CD4-positive, CD25-positive, alpha-beta regulatory T cell (primary cell): ENCODE measurements at regions not wholly inside any gene's neighbourhood (a gene's known extent, or its start where the extent isn't known, plus 50 kb on each side); places are given as distances from the start of the nearest gene placed in this dataset.

Source experiments
- ATAC-seq, 2 donors: fragments of 150-1000 bp; cut with Tn5 transposase; one replicate each; pipeline ENCODE4 v1.10.0; 2021; ENCODE audit warnings: low read depth in 2 of 2, moderate number of reproducible peaks in 2 of 2, moderate library complexity in 1 of 2
- DNase-seq, 3 donors: peaks; one replicate each; pipeline versions ENCODE4 v3.0.0 to v3.0.0-alpha.2; 2012 to 2022; ENCODE audit warnings: mixed read lengths in 1 of 3
- H3K27ac ChIP-seq: one replicate; pipeline ENCODE4 v1.7.0; 2013; ENCODE audit warnings: mild to moderate bottlenecking, low read length; ENCODE audit not compliant: insufficient read depth, poor library complexity, severe bottlenecking
- H3K27me3 ChIP-seq: one replicate; pipeline ENCODE4 v1.7.0; 2013; ENCODE audit warnings: low read length; ENCODE audit not compliant: control insufficient read depth, insufficient read depth
- H3K36me3 ChIP-seq: one replicate; pipeline ENCODE4 v1.7.0; 2013; ENCODE audit warnings: mild to moderate bottlenecking, low read length, moderate library complexity; ENCODE audit not compliant: control insufficient read depth, insufficient read depth
- H3K4me1 ChIP-seq: 2 replicates; pipeline ENCODE4 v1.7.0; 2013; ENCODE audit warnings: mild to moderate bottlenecking, low read length; ENCODE audit not compliant: insufficient read depth, control insufficient read depth, poor library complexity, severe bottlenecking
- H3K4me3 ChIP-seq: one replicate; pipeline ENCODE4 v1.7.0; 2013; ENCODE audit warnings: low read depth, mild to moderate bottlenecking, low read length, moderate library complexity
- H3K9me3 ChIP-seq, 2 experiments: 1 replicate in 1 of 2; 2 replicates in 1 of 2; pipeline ENCODE4 v1.7.0; 2013; ENCODE audit warnings: low read length in 2 of 2, mild to moderate bottlenecking in 1 of 2, moderate library complexity in 1 of 2; ENCODE audit not compliant: control insufficient read depth in 2 of 2
- H3K27ac Mint-ChIP-seq, 3 donors: one replicate each; pipeline ENCODE4 v1.8.0; 2020 to 2022; ENCODE audit warnings: mild to moderate bottlenecking in 3 of 3, mixed read lengths in 3 of 3, moderate library complexity in 2 of 3
- H3K27me3 Mint-ChIP-seq: one replicate; pipeline ENCODE4 v1.8.0; 2022; ENCODE audit warnings: mild to moderate bottlenecking, mixed read lengths
- H3K36me3 Mint-ChIP-seq: one replicate; pipeline ENCODE4 v1.8.0; 2020; ENCODE audit warnings: mixed read lengths
- H3K4me1 Mint-ChIP-seq, 4 donors: one replicate each; pipeline ENCODE4 v1.8.0; 2020 to 2022; ENCODE audit warnings: mixed read lengths in 4 of 4, mild to moderate bottlenecking in 1 of 4
- H3K4me3 Mint-ChIP-seq, 4 donors: one replicate each; pipeline ENCODE4 v1.8.0; 2020 to 2022; ENCODE audit warnings: mild to moderate bottlenecking in 4 of 4, mixed read lengths in 4 of 4, moderate library complexity in 3 of 4
- H3K9me3 Mint-ChIP-seq, 7 donors: one replicate each; pipeline ENCODE4 v1.8.0; 2020 to 2022; ENCODE audit warnings: mixed read lengths in 7 of 7, mild to moderate bottlenecking in 3 of 7, moderate library complexity in 2 of 7

GRCh38 chr12:94707036-94707435 lies 56.7 kb upstream of the TMCC3 start:
- Histone ChIP-seq H3K9me3 (no peaks in the 10 kb centered on the region), H3K4me1 (no peaks in the 10 kb centered on the region), H3K27ac (no peak overlapping the region), H3K36me3 (no peaks in the 10 kb centered on the region), H3K4me3 (no peak overlapping the region), H3K27me3 (peaks cover 8% of the 10 kb centered on the region)
- Mint-ChIP-seq H3K9me3 (no peaks in the 10 kb centered on the region), H3K4me1 (peaks cover 0 to 2% (median 0%) of the 10 kb centered on the region in 4 donors), H3K4me3 (no peak overlapping the region), H3K36me3 (no peaks in the 10 kb centered on the region), H3K27me3 (peaks cover 7% of the 10 kb centered on the region), H3K27ac (no peak overlapping the region)
- DNase-seq (no peak), ATAC-seq (no peak)

GRCh38 chr12:94706250-94706661 lies 55.9 kb upstream of the TMCC3 start:
- no peaks in the 10 kb centered on the region for H3K9me3 ChIP-seq
- Mint-ChIP-seq H3K36me3 (no peaks in the 10 kb centered on the region), H3K4me1 (peaks cover 0 to 2% (median 0%) of the 10 kb centered on the region in 4 donors), H3K9me3 (no peaks in the 10 kb centered on the region), H3K4me3 (no peak overlapping the region), H3K27ac (no peak overlapping the region), H3K27me3 (peaks cover 14% of the 10 kb centered on the region)
- no peak overlapping the region for H3K4me3 ChIP-seq
- ATAC-seq (no peak), DNase-seq (no peak)
- no peaks in the 10 kb centered on the region for H3K4me1 ChIP-seq
- H3K27me3 ChIP-seq: peaks cover 12% of the 10 kb centered on the region
- no peaks in the 10 kb centered on the region for H3K36me3 ChIP-seq
- H3K27ac ChIP-seq: no peak overlapping the region

DNA sequence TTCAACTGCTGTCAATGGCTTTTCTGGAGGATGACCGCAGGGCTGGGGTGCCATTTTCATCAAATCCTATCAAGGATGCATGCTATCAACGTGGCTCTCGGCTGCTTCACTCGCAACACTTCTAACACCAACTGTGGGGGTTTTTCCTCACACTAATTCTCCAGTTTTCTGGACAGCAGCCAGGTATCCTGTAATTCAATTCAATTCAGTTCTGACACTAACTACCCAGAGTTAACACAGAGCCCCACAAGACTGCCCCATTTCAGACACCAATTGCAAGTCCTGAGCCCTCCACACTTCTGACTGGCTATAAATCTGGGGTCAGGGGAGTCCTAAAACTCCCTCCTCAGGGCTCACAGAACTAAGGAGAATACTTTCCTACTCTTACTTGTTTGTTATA lies 55.3 kb upstream of the TMCC3 start:
- no peaks in the 10 kb centered on the region for H3K9me3 Mint-ChIP-seq
- Histone ChIP-seq H3K36me3 (no peaks in the 10 kb centered on the region), H3K4me1 (no peaks in the 10 kb centered on the region), H3K27ac (no peak overlapping the region), H3K9me3 (no peaks in the 10 kb centered on the region), H3K4me3 (no peak overlapping the region), H3K27me3 (peaks cover 12% of the 10 kb centered on the region)
- peaks cover 14% of the 10 kb centered on the region for H3K27me3 Mint-ChIP-seq
- no peak overlapping the region for H3K27ac Mint-ChIP-seq
- no peak overlapping the region for H3K4me3 Mint-ChIP-seq
- ATAC-seq: no peak
- DNase-seq: no peak
- H3K4me1 Mint-ChIP-seq: peaks cover 0 to 2% (median 0%) of the 10 kb centered on the region in 4 donors
- H3K36me3 Mint-ChIP-seq: no peaks in the 10 kb centered on the region

GRCh38 chr12:94704452-94705306 lies 54.3 kb upstream of the TMCC3 start:
- DNase-seq: no peak
- Histone ChIP-seq H3K36me3 (no peaks in the 10 kb centered on the region), H3K4me3 (no peak overlapping the region), H3K9me3 (no peaks in the 10 kb centered on the region), H3K4me1 (no peaks in the 10 kb centered on the region), H3K27ac (no peak overlapping the region), H3K27me3 (peaks cover 12% of the 10 kb centered on the region)
- peaks cover 14% of the 10 kb centered on the region for H3K27me3 Mint-ChIP-seq
- peaks cover 0 to 2% (median 0%) of the 10 kb centered on the region in 4 donors for H3K4me1 Mint-ChIP-seq
- no peak overlapping the region for H3K4me3 Mint-ChIP-seq
- no peak for ATAC-seq
- no peaks in the 10 kb centered on the region for H3K9me3 Mint-ChIP-seq
- no peak overlapping the region for H3K27ac Mint-ChIP-seq
- no peaks in the 10 kb centered on the region for H3K36me3 Mint-ChIP-seq

DNA sequence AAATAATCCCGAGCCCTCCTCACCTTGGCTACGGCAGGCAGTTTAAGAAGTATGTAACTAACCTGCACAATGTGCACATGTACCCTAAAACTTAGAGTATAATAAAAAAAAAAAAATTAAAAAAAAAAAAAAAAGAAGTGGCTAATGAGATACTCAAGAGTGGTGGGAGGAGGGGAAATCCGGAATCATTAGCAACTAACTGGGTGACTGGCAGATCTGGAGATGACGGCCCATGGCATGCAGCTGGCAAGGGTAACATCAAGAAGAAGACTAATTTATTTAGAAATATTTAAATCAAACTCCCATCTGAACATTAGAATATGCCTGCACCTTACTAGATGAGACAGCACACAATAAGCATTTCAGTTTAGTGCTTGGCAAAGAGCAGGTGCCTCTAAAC lies 52.3 kb upstream of the TMCC3 start:
- Mint-ChIP-seq H3K27ac (no peak overlapping the region), H3K4me1 (peaks cover 0 to 2% (median 0%) of the 10 kb centered on the region in 4 donors), H3K4me3 (no peak overlapping the region), H3K27me3 (peaks cover 16% of the 10 kb centered on the region), H3K36me3 (no peaks in the 10 kb centered on the region), H3K9me3 (no peaks in the 10 kb centered on the region)
- no peaks in the 10 kb centered on the region for H3K36me3 ChIP-seq
- H3K27me3 ChIP-seq: peaks cover 13% of the 10 kb centered on the region
- H3K4me1 ChIP-seq: no peaks in the 10 kb centered on the region
- ATAC-seq (no peak), DNase-seq (no peak)
- H3K4me3 ChIP-seq: no peak overlapping the region
- no peaks in the 10 kb centered on the region for H3K9me3 ChIP-seq
- no peak overlapping the region for H3K27ac ChIP-seq

DNA sequence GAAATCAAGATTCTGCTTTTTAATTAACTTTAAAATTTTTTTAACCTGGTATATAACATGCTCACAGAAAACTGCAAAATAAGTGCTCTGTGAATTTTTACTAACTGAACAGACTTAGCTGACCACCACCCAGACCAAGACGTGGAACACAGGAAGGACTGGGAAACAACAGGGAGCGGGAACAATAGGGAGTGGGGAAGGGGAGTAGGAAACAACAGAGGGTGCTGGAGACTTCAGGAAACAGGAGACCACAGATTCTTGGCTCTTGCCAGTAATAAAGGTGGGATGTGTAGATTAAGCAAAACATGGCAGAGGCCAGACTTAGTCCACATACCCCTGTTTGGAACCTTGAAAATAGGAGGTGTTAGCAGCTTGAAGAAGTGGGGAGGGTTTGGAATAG lies 51.4 kb upstream of the TMCC3 start:
- Histone ChIP-seq H3K4me3 (no peak overlapping the region), H3K4me1 (no peaks in the 10 kb centered on the region), H3K27ac (no peak overlapping the region), H3K27me3 (peaks cover 13% of the 10 kb centered on the region), H3K9me3 (no peaks in the 10 kb centered on the region), H3K36me3 (no peaks in the 10 kb centered on the region)
- H3K9me3 Mint-ChIP-seq: peaks cover 0 to 1% (median 0%) of the 10 kb centered on the region in 7 donors
- H3K27ac Mint-ChIP-seq: no peak overlapping the region
- no peaks in the 10 kb centered on the region for H3K36me3 Mint-ChIP-seq
- peaks cover 19% of the 10 kb centered on the region for H3K27me3 Mint-ChIP-seq
- no peak for ATAC-seq
- H3K4me1 Mint-ChIP-seq: peaks cover 0 to 2% (median 0%) of the 10 kb centered on the region in 4 donors
- no peak for DNase-seq
- H3K4me3 Mint-ChIP-seq: no peak overlapping the region

- no peaks in the 10 kb centered on the region for H3K36me3 Mint-ChIP-seq
- DNase-seq: no peak
- no peak overlapping the region for H3K4me3 ChIP-seq
- no peaks in the 10 kb centered on the region for H3K4me1 Mint-ChIP-seq
- no peak overlapping the region for H3K27ac ChIP-seq
- H3K27me3 Mint-ChIP-seq: peaks cover 15% of the 10 kb centered on the region
- peaks cover 12% of the 10 kb centered on the region for H3K27me3 ChIP-seq
- H3K9me3 ChIP-seq: no peaks in the 10 kb centered on the region
- no peak overlapping the region for H3K27ac Mint-ChIP-seq
- H3K4me1 ChIP-seq: no peaks in the 10 kb centered on the region
- H3K9me3 Mint-ChIP-seq: peaks cover 0 to 2% (median 0%) of the 10 kb centered on the region in 7 donors
- H3K4me3 Mint-ChIP-seq: no peak overlapping the region
- H3K36me3 ChIP-seq: no peaks in the 10 kb centered on the region
- ATAC-seq: no peak
These were observed 50.3 kb upstream of the TMCC3 start for GRCh38 chr12:94700662-94701061.
